Caco-2 (cell line): ENCODE measurements at regions not wholly inside any gene's neighbourhood (a gene's known extent, or its start where the extent isn't known, plus 50 kb on each side); places are given as distances from the start of the nearest gene placed in this dataset.

Source experiments
- BruUV-seq: library from RNA; stranded (reverse); fragments of 400-500 nt; replicated peaks from 2 replicates; lab custom pipeline; 2021; lab: Mats Ljungman, UMichigan
- CTCF ChIA-PET: fragments of 300-600 bp; sonication (Branson Sonifier 250); formaldehyde crosslinking; loops from one replicate; lab custom pipeline; 2022; ENCODE audit warnings: antibody characterized with exemption; lab: Charles Lee
- POLR2A ChIA-PET: fragments of 300-600 bp; sonication (Branson Sonifier 250); formaldehyde crosslinking; loops from one replicate; lab custom pipeline; 2022; ENCODE audit warnings: antibody characterized with exemption; lab: Charles Lee
- DNase-seq, 2 experiments: peaks; one replicate each; pipeline versions ENCODE4 v3.0.0 to v3.0.0-alpha.2; 2020 to 2022
- H3K27me3 ChIP-seq: replicated peaks from 2 replicates; pipeline ENCODE4 v1.6.0; 2011; ENCODE audit warnings: low read length; ENCODE audit not compliant: control insufficient read depth, insufficient read depth
- H3K36me3 ChIP-seq: 2 replicates; pipeline ENCODE4 v1.5.1; 2011; ENCODE audit warnings: low read length; ENCODE audit not compliant: control insufficient read depth, insufficient read depth
- H3K4me1 ChIP-seq: fragments of 250-450 bp; sonication (Bioruptor Pico); 2 replicates; pipeline ENCODE4 v1.5.1; 2020; ENCODE audit warnings: mild to moderate bottlenecking
- H3K4me3 ChIP-seq: 2 replicates; pipeline ENCODE4 v1.5.1; 2011; ENCODE audit warnings: low read depth, mild to moderate bottlenecking, control low read depth, low read length
- H3K9me3 ChIP-seq: fragments of 250-450 bp; sonication (Bioruptor Pico); 2 replicates; pipeline ENCODE4 v1.5.1; 2020; ENCODE audit warnings: mild to moderate bottlenecking, moderate library complexity
- H3K27ac Mint-ChIP-seq: one replicate; pipeline ENCODE4 v1.8.0; 2022; ENCODE audit warnings: mixed read lengths; ENCODE audit not compliant: unreplicated experiment
- H3K27me3 Mint-ChIP-seq: one replicate; pipeline ENCODE4 v1.8.0; 2022; ENCODE audit warnings: mixed read lengths; ENCODE audit not compliant: insufficient read depth, unreplicated experiment
- H3K36me3 Mint-ChIP-seq: one replicate; pipeline ENCODE4 v1.8.0; 2022; ENCODE audit warnings: mild to moderate bottlenecking, mixed read lengths; ENCODE audit not compliant: insufficient read depth, unreplicated experiment
- H3K4me1 Mint-ChIP-seq: one replicate; pipeline ENCODE4 v1.8.0; 2022; ENCODE audit warnings: low read depth, mixed read lengths; ENCODE audit not compliant: unreplicated experiment
- H3K4me3 Mint-ChIP-seq: one replicate; pipeline ENCODE4 v1.8.0; 2022; ENCODE audit warnings: mild to moderate bottlenecking, moderate library complexity, mixed read lengths; ENCODE audit not compliant: unreplicated experiment
- H3K9me3 Mint-ChIP-seq: one replicate; pipeline ENCODE4 v1.8.0; 2022; ENCODE audit warnings: mixed read lengths; ENCODE audit not compliant: unreplicated experiment
- intact Hi-C: fragments of 100-400 bp; cut with micrococcal nuclease; formaldehyde crosslinking; loops from one replicate; pipeline ENCODE4 v1.10.0; 2022; ENCODE audit not compliant: unreplicated experiment
- TF ChIP-seq, protein P1 (sequence below), 2 experiments: fragments of 200-600 bp in 1 of 2; IDR thresholded peaks; 1 replicate in 1 of 2; 2 replicates in 1 of 2; pipeline versions ENCODE4 v1.5.1 to v1.8.0; 2011 to 2022; ENCODE audit warnings: antibody characterized with exemption in 1 of 2, control low read depth in 1 of 2, inconsistent platforms in 1 of 2, low read depth in 1 of 2, low read length in 1 of 2, mild to moderate bottlenecking in 1 of 2, moderate library complexity in 1 of 2; ENCODE audit not compliant: insufficient read depth in 1 of 2, severe bottlenecking in 1 of 2, unreplicated experiment in 1 of 2

DNA sequence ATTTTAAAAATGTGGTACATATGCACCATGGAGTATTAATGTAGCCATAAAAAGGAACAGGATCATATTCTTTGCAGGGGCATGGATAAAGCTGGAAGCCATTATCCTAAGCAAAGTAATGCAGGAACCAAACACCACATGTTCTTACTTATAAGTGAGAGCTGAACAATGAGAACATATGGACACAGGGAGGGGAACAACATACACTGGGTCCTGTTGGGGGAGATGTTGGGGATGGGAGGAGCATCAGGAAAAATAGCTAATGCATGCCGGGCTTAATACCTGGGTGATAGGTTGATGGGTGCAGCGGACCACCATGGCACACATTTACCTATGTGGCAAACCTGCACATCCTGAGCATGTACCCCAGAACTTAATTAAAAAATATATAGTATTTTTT, 352.5 kb upstream of the KAZN start:
- intact Hi-C loops: no loop called here
- H3K27ac Mint-ChIP-seq: no peak overlapping the region
- TF ChIP-seq, protein P1, sequence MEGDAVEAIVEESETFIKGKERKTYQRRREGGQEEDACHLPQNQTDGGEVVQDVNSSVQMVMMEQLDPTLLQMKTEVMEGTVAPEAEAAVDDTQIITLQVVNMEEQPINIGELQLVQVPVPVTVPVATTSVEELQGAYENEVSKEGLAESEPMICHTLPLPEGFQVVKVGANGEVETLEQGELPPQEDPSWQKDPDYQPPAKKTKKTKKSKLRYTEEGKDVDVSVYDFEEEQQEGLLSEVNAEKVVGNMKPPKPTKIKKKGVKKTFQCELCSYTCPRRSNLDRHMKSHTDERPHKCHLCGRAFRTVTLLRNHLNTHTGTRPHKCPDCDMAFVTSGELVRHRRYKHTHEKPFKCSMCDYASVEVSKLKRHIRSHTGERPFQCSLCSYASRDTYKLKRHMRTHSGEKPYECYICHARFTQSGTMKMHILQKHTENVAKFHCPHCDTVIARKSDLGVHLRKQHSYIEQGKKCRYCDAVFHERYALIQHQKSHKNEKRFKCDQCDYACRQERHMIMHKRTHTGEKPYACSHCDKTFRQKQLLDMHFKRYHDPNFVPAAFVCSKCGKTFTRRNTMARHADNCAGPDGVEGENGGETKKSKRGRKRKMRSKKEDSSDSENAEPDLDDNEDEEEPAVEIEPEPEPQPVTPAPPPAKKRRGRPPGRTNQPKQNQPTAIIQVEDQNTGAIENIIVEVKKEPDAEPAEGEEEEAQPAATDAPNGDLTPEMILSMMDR (IDR thresholded peaks at IDR 0.05; ENCODE audit: insufficient read depth in 1 of 2, low read depth in 1 of 2, low read length in 1 of 2, severe bottlenecking in 1 of 2, unreplicated experiment in 1 of 2): no peak
- H3K4me1 Mint-ChIP-seq: no peaks in the 10 kb centered on the region
- CTCF ChIA-PET: no interaction called here
- Histone ChIP-seq H3K27me3 (no peaks in the 10 kb centered on the region), H3K36me3 (no peaks in the 10 kb centered on the region), H3K9me3 (no peaks in the 10 kb centered on the region), H3K4me1 (no peaks in the 10 kb centered on the region), H3K4me3 (no peak overlapping the region)
- no TSS peak for BruUV-seq
- no peak overlapping the region for H3K4me3 Mint-ChIP-seq
- H3K36me3 Mint-ChIP-seq: no peaks in the 10 kb centered on the region
- H3K27me3 Mint-ChIP-seq: peaks cover 5% of the 10 kb centered on the region
- no peak for DNase-seq
- POLR2A ChIA-PET: no interaction called here
- H3K9me3 Mint-ChIP-seq: no peaks in the 10 kb centered on the region

DNA sequence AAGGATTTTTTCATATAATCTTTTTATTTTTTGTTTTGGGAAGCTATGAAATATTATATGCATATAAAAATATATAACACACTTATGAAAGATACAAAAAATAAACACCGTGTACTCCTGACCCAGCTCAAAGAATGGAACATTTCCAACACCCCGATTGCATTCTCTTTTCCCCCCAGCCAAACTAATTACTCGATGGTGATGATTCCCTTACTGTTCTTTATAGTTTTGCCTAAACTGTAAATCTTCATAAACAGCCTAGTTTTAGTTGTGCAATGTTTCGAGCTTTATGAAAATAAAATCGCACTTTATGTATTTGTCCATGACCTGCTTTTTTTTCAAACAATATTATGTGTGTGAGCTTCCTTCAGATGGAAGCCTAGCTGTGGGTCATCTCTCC, 352.0 kb upstream of the KAZN start:
- Mint-ChIP-seq H3K27me3 (peaks cover 5% of the 10 kb centered on the region), H3K4me1 (no peaks in the 10 kb centered on the region), H3K9me3 (no peaks in the 10 kb centered on the region), H3K36me3 (no peaks in the 10 kb centered on the region), H3K4me3 (no peak overlapping the region), H3K27ac (no peak overlapping the region)
- no peaks in the 10 kb centered on the region for H3K27me3 ChIP-seq
- ChIA-PET CTCF (no interaction called here), POLR2A (no interaction called here)
- H3K9me3 ChIP-seq: no peaks in the 10 kb centered on the region
- H3K36me3 ChIP-seq: no peaks in the 10 kb centered on the region
- no TSS peak for BruUV-seq
- DNase-seq: no peak
- no peaks in the 10 kb centered on the region for H3K4me1 ChIP-seq
- intact Hi-C loops: no loop called here
- H3K4me3 ChIP-seq: no peak overlapping the region
- TF ChIP-seq, protein P1 (IDR thresholded peaks at IDR 0.05; ENCODE audit: insufficient read depth in 1 of 2, low read depth in 1 of 2, low read length in 1 of 2, severe bottlenecking in 1 of 2, unreplicated experiment in 1 of 2): no peak

DNA sequence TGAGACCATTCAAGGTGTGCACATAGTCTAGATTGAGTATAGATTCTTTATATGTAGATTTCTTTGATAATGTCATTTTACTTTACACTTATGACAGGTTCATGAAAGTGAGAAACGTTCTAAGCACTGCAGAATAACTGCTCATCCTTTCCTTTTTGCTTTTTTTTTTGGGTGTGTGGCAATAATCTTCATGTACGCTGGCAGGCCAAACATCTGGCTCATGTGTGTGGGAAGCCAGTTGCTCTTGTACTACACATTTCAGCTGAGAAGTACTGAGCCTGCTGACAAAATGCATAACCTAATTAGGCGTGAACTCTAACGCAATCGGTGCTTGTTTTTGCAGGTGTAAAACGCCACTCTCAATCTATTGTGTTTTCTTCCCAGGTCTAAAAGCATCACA, 350.8 kb upstream of the KAZN start:
- H3K4me1 Mint-ChIP-seq: no peaks in the 10 kb centered on the region
- CTCF ChIA-PET: no interaction called here
- POLR2A ChIA-PET: no interaction called here

More for the DNA sequence above, 350.8 kb upstream of the KAZN start:
- H3K27me3 ChIP-seq: no peaks in the 10 kb centered on the region
- no peaks in the 10 kb centered on the region for H3K4me1 ChIP-seq
- TF ChIP-seq, protein P1 (IDR thresholded peaks at IDR 0.05; ENCODE audit: insufficient read depth in 1 of 2, low read depth in 1 of 2, low read length in 1 of 2, severe bottlenecking in 1 of 2, unreplicated experiment in 1 of 2): no peak
- no peak for DNase-seq
- Mint-ChIP-seq H3K9me3 (no peaks in the 10 kb centered on the region), H3K4me3 (no peak overlapping the region), H3K36me3 (no peaks in the 10 kb centered on the region), H3K27me3 (peaks cover 5% of the 10 kb centered on the region), H3K27ac (no peak overlapping the region)
- intact Hi-C loops: no loop called here
- H3K4me3 ChIP-seq: no peak overlapping the region
- H3K36me3 ChIP-seq: no peaks in the 10 kb centered on the region
- no TSS peak for BruUV-seq
- H3K9me3 ChIP-seq: no peaks in the 10 kb centered on the region
